Activated T-helper 9 cell treated with anti-CD3 and anti-CD28 coated beads, Interleukin-2, amount 50 U/mL, for 16 hours (primary cell): ENCODE measurements at regions not wholly inside any gene's neighbourhood (a gene's known extent, or its start where the extent isn't known, plus 50 kb on each side); places are given as distances from the start of the nearest gene placed in this dataset.
"Not testable (repeated sequence)": the region's sequence is repeated elsewhere in the genome, so short reads cannot be mapped to it uniquely, and the experiment has no call there.

Experiments used
- DNase-seq: peaks from one replicate; pipeline ENCODE4 v3.0.0-alpha.2; 2020; ENCODE audit warnings: low read depth

GRCh38 chr2:87573386-87574192, 174.3 kb upstream of the PLGLB2 start:
- not testable (repeated sequence) for DNase-seq

GRCh38 chr2:87574193-87575119, 173.4 kb upstream of the PLGLB2 start:
- DNase-seq = not testable (repeated sequence)

- DNase-seq = not testable (repeated sequence)
Measured at GRCh38 chr2:87575138-87575537, 172.7 kb upstream of the PLGLB2 start.

- not testable (repeated sequence) for DNase-seq
Measured at GRCh38 chr2:87577358-87577757, 170.5 kb upstream of the PLGLB2 start.

GRCh38 chr2:87582152-87582551, 165.7 kb upstream of the PLGLB2 start:
- DNase-seq = not testable (repeated sequence)

- DNase-seq = not testable (repeated sequence)
Measured at GRCh38 chr2:87582579-87582978, 165.3 kb upstream of the PLGLB2 start.

- not testable (repeated sequence) for DNase-seq
Measured at GRCh38 chr2:87583370-87583769, 164.5 kb upstream of the PLGLB2 start.

GRCh38 chr2:87583803-87584202, 164.1 kb upstream of the PLGLB2 start:
- not testable (repeated sequence) for DNase-seq

GRCh38 chr2:87584268-87584906, 163.5 kb upstream of the PLGLB2 start:
- DNase-seq = not testable (repeated sequence)

- DNase-seq = not testable (repeated sequence)
Measured at GRCh38 chr2:87587934-87588333, 160.0 kb upstream of the PLGLB2 start.

GRCh38 chr2:87592974-87593373, 154.9 kb upstream of the PLGLB2 start:
- not testable (repeated sequence) for DNase-seq

GRCh38 chr2:87593784-87594610, 153.9 kb upstream of the PLGLB2 start:
- DNase-seq = not testable (repeated sequence)

- DNase-seq = not testable (repeated sequence)
Measured at GRCh38 chr2:87594611-87594992, 153.3 kb upstream of the PLGLB2 start.

GRCh38 chr2:87595017-87595416, 152.9 kb upstream of the PLGLB2 start:
- not testable (repeated sequence) for DNase-seq

GRCh38 chr2:87600961-87601360, 146.9 kb upstream of the PLGLB2 start:
- DNase-seq = not testable (repeated sequence)

- not testable (repeated sequence) for DNase-seq
Measured at GRCh38 chr2:87602118-87602517, 145.8 kb upstream of the PLGLB2 start.

- not testable (repeated sequence) for DNase-seq
Measured at GRCh38 chr2:87602728-87603127, 145.2 kb upstream of the PLGLB2 start.

- DNase-seq = not testable (repeated sequence)
Measured at GRCh38 chr2:87603418-87604278, 144.2 kb upstream of the PLGLB2 start.

GRCh38 chr2:87604279-87604818, 143.5 kb upstream of the PLGLB2 start:
- not testable (repeated sequence) for DNase-seq

- DNase-seq = not testable (repeated sequence)
Measured at GRCh38 chr2:87604980-87605379, 142.9 kb upstream of the PLGLB2 start.
